ENCODE measurements at regions not wholly inside any gene's neighbourhood (a gene's known extent, or its start where the extent isn't known, plus 50 kb on each side); places are given as distances from the start of the nearest gene placed in this dataset.
"Not testable (repeated sequence)": the region's sequence is repeated elsewhere in the genome, so short reads cannot be mapped to it uniquely, and the experiment has no call there.

- TF ChIP-seq, protein P1, sequence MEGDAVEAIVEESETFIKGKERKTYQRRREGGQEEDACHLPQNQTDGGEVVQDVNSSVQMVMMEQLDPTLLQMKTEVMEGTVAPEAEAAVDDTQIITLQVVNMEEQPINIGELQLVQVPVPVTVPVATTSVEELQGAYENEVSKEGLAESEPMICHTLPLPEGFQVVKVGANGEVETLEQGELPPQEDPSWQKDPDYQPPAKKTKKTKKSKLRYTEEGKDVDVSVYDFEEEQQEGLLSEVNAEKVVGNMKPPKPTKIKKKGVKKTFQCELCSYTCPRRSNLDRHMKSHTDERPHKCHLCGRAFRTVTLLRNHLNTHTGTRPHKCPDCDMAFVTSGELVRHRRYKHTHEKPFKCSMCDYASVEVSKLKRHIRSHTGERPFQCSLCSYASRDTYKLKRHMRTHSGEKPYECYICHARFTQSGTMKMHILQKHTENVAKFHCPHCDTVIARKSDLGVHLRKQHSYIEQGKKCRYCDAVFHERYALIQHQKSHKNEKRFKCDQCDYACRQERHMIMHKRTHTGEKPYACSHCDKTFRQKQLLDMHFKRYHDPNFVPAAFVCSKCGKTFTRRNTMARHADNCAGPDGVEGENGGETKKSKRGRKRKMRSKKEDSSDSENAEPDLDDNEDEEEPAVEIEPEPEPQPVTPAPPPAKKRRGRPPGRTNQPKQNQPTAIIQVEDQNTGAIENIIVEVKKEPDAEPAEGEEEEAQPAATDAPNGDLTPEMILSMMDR (IDR thresholded peaks at IDR 0.05; ENCODE audit: low read depth, low read length, missing input control): peak; percentile 15
- TF ChIP-seq YY1 (IDR thresholded peaks at IDR 0.05); JUND (IDR thresholded peaks at IDR 0.05); ZBTB33 (IDR thresholded peaks at IDR 0.05); GABPA (IDR thresholded peaks at IDR 0.05 in 1 of 2, conservative IDR thresholded peaks at IDR 0.05 in 1 of 2); EGR1 (IDR thresholded peaks at IDR 0.05; ENCODE audit: low read depth in 2 of 2); FOXA1 (IDR thresholded peaks at IDR 0.05); MAX (IDR thresholded peaks at IDR 0.05); ATF3 (IDR thresholded peaks at IDR 0.05): not testable (repeated sequence)
- TF ChIP-seq, protein P2, sequence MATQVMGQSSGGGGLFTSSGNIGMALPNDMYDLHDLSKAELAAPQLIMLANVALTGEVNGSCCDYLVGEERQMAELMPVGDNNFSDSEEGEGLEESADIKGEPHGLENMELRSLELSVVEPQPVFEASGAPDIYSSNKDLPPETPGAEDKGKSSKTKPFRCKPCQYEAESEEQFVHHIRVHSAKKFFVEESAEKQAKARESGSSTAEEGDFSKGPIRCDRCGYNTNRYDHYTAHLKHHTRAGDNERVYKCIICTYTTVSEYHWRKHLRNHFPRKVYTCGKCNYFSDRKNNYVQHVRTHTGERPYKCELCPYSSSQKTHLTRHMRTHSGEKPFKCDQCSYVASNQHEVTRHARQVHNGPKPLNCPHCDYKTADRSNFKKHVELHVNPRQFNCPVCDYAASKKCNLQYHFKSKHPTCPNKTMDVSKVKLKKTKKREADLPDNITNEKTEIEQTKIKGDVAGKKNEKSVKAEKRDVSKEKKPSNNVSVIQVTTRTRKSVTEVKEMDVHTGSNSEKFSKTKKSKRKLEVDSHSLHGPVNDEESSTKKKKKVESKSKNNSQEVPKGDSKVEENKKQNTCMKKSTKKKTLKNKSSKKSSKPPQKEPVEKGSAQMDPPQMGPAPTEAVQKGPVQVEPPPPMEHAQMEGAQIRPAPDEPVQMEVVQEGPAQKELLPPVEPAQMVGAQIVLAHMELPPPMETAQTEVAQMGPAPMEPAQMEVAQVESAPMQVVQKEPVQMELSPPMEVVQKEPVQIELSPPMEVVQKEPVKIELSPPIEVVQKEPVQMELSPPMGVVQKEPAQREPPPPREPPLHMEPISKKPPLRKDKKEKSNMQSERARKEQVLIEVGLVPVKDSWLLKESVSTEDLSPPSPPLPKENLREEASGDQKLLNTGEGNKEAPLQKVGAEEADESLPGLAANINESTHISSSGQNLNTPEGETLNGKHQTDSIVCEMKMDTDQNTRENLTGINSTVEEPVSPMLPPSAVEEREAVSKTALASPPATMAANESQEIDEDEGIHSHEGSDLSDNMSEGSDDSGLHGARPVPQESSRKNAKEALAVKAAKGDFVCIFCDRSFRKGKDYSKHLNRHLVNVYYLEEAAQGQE (IDR thresholded peaks at IDR 0.05): not testable (repeated sequence)
These were observed 97.4 kb upstream of the ZNF195 start for GRCh38 chr11:3476084-3476936.

Measured in liver (tissue), 3 donors.